KMS-11 (cell line): ENCODE measurements at regions not wholly inside any gene's neighbourhood (a gene's known extent, or its start where the extent isn't known, plus 50 kb on each side); places are given as distances from the start of the nearest gene placed in this dataset.

Experiments used
- H2AFZ ChIP-seq: fragments of 200-600 bp; sonication (generic); 2 replicates; pipeline ENCODE4 v1.6.1; 2016; ENCODE audit warnings: antibody characterized with exemption, mixed run types, low read depth
- H3K27ac ChIP-seq: fragments of 200-600 bp; sonication (generic); 2 replicates; pipeline ENCODE4 v1.6.1; 2016; ENCODE audit warnings: mild to moderate bottlenecking, mixed run types
- H3K27me3 ChIP-seq: fragments of 200-600 bp; sonication (generic); 2 replicates; pipeline ENCODE4 v1.6.1; 2017; ENCODE audit warnings: mild to moderate bottlenecking, low read depth, mixed run types, moderate library complexity; ENCODE audit not compliant: insufficient read depth
- H3K36me3 ChIP-seq: fragments of 200-600 bp; sonication (generic); 2 replicates; pipeline ENCODE4 v1.6.1; 2017; ENCODE audit warnings: mild to moderate bottlenecking, mixed run types; ENCODE audit not compliant: insufficient read depth
- H3K4me1 ChIP-seq: fragments of 200-600 bp; sonication (generic); 2 replicates; pipeline ENCODE4 v1.6.1; 2016; ENCODE audit warnings: mild to moderate bottlenecking, low read depth, mixed run types; ENCODE audit not compliant: poor library complexity, severe bottlenecking
- H3K4me2 ChIP-seq: fragments of 200-600 bp; sonication (generic); 2 replicates; pipeline ENCODE4 v1.7.0; 2016; ENCODE audit warnings: mild to moderate bottlenecking, mixed run types
- H3K4me3 ChIP-seq: fragments of 200-600 bp; sonication (generic); IDR thresholded peaks from 2 replicates; pipeline ENCODE4 v1.6.1; 2017; ENCODE audit warnings: low read depth, low read length, mixed read lengths; ENCODE audit not compliant: insufficient read depth
- H3K79me2 ChIP-seq: fragments of 200-600 bp; sonication (generic); 2 replicates; pipeline ENCODE4 v1.6.1; 2016; ENCODE audit warnings: low read depth, mixed run types; ENCODE audit not compliant: insufficient read depth
- H3K9ac ChIP-seq: fragments of 200-600 bp; sonication (generic); 2 replicates; pipeline ENCODE4 v1.6.1; 2016; ENCODE audit warnings: mild to moderate bottlenecking, mixed run types
- H4K20me1 ChIP-seq: fragments of 200-600 bp; sonication (generic); 2 replicates; pipeline ENCODE4 v1.6.1; 2016; ENCODE audit warnings: mild to moderate bottlenecking, mixed run types; ENCODE audit not compliant: insufficient read depth
- CTCF ChIP-seq: fragments of 200-600 bp; sonication (generic); conservative IDR thresholded peaks from 2 replicates; pipeline ENCODE4 v1.6.1; 2017; ENCODE audit warnings: low read depth, mild to moderate bottlenecking, antibody characterized with exemption, low read length, moderate library complexity, mixed read lengths

GRCh38 chr21:19011451-19011850, 607.9 kb upstream of the TMPRSS15 start:
- Histone ChIP-seq H3K27me3 (no peaks in the 10 kb centered on the region), H3K4me1 (no peaks in the 10 kb centered on the region), H3K27ac (no peak overlapping the region), H3K4me3 (no peak overlapping the region), H3K9ac (no peak overlapping the region), H3K36me3 (no peaks in the 10 kb centered on the region), H4K20me1 (no peaks in the 10 kb centered on the region), H2AFZ (no peak overlapping the region), H3K79me2 (no peaks in the 10 kb centered on the region), H3K4me2 (no peak overlapping the region)
- TF ChIP-seq CTCF: no peak

GRCh38 chr21:19013916-19014315, 610.3 kb upstream of the TMPRSS15 start:
- Histone ChIP-seq H3K27me3 (no peaks in the 10 kb centered on the region), H4K20me1 (no peaks in the 10 kb centered on the region), H3K79me2 (no peaks in the 10 kb centered on the region), H3K36me3 (no peaks in the 10 kb centered on the region), H3K4me3 (no peak overlapping the region), H3K4me1 (no peaks in the 10 kb centered on the region), H3K9ac (no peak overlapping the region), H3K27ac (no peak overlapping the region), H2AFZ (no peak overlapping the region), H3K4me2 (no peak overlapping the region)
- TF ChIP-seq CTCF: no peak

GRCh38 chr21:19018529-19018928, 614.9 kb upstream of the TMPRSS15 start:
- H3K27me3 ChIP-seq: no peaks in the 10 kb centered on the region
- TF ChIP-seq CTCF: no peak
- no peak overlapping the region for H3K4me2 ChIP-seq
- no peaks in the 10 kb centered on the region for H3K79me2 ChIP-seq
- no peak overlapping the region for H3K4me3 ChIP-seq
- no peaks in the 10 kb centered on the region for H3K4me1 ChIP-seq
- no peaks in the 10 kb centered on the region for H3K36me3 ChIP-seq
- no peaks in the 10 kb centered on the region for H4K20me1 ChIP-seq
- no peak overlapping the region for H3K9ac ChIP-seq
- H2AFZ ChIP-seq: no peak overlapping the region
- H3K27ac ChIP-seq: no peak overlapping the region

- no peaks in the 10 kb centered on the region for H4K20me1 ChIP-seq
- no peak overlapping the region for H2AFZ ChIP-seq
- no peaks in the 10 kb centered on the region for H3K79me2 ChIP-seq
- no peak for TF ChIP-seq CTCF
- H3K4me2 ChIP-seq: no peak overlapping the region
- H3K36me3 ChIP-seq: no peaks in the 10 kb centered on the region
- no peaks in the 10 kb centered on the region for H3K27me3 ChIP-seq
- H3K4me3 ChIP-seq: no peak overlapping the region
- H3K27ac ChIP-seq: no peak overlapping the region
- H3K4me1 ChIP-seq: no peaks in the 10 kb centered on the region
- H3K9ac ChIP-seq: no peak overlapping the region
These were observed 619.4 kb upstream of the TMPRSS15 start for GRCh38 chr21:19022978-19023377.

- Histone ChIP-seq H3K4me2 (no peak overlapping the region), H3K36me3 (no peaks in the 10 kb centered on the region)
These were observed 623.3 kb upstream of the TMPRSS15 start for GRCh38 chr21:19026911-19027310.

More at GRCh38 chr21:19026911-19027310, 623.3 kb upstream of the TMPRSS15 start:
- no peak overlapping the region for H2AFZ ChIP-seq
- no peak overlapping the region for H3K4me3 ChIP-seq
- H3K4me1 ChIP-seq: no peaks in the 10 kb centered on the region
- no peaks in the 10 kb centered on the region for H3K79me2 ChIP-seq
- no peaks in the 10 kb centered on the region for H3K27me3 ChIP-seq
- no peak overlapping the region for H3K27ac ChIP-seq
- H3K9ac ChIP-seq: no peak overlapping the region
- no peaks in the 10 kb centered on the region for H4K20me1 ChIP-seq
- no peak for TF ChIP-seq CTCF
